ENCODE measurements at regions not wholly inside any gene's neighbourhood (a gene's known extent, or its start where the extent isn't known, plus 50 kb on each side); places are given as distances from the start of the nearest gene placed in this dataset.
"Not testable (repeated sequence)": the region's sequence is repeated elsewhere in the genome, so short reads cannot be mapped to it uniquely, and the experiment has no call there.

- DNase-seq, result not testable (repeated sequence)
Observed at GRCh38 chr3:181925841-181926240, 214.1 kb downstream of the SOX2 start.

- DNase-seq, result no peak
Observed at GRCh38 chr3:181929501-181929900, 217.8 kb downstream of the SOX2 start.

GRCh38 chr3:181930105-181930504, 218.4 kb downstream of the SOX2 start:
- no peak for DNase-seq

- no peak for DNase-seq
Observed at GRCh38 chr3:181932039-181932438, 220.3 kb downstream of the SOX2 start.

DNA sequence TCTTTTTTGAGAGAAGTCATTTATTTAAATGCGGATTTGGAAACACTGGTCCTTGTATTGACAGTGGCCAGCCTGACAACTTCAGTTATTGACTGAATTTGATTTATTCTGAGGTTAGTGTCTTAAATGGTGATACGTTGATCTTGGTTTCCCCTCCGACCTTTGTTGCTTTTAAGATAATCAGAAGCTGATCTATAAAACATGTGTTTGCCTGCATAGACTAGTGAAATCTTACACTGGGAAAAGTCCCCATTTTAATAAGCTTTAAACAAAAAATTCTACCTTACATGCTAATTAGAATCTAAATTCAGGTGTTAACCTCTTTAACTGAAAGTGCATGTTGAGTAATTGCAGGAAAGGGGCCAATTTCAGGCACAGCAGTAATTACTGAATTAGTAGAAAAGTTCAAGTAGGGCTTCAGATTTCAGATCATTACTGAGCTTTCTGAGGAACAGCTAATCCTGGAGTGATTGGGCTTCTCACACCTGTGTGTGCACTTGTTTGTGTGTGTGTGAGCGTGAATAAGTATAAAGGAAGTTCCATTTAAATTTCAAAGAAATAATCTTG, 221.4 kb downstream of the SOX2 start:
- no peak for DNase-seq

DNA sequence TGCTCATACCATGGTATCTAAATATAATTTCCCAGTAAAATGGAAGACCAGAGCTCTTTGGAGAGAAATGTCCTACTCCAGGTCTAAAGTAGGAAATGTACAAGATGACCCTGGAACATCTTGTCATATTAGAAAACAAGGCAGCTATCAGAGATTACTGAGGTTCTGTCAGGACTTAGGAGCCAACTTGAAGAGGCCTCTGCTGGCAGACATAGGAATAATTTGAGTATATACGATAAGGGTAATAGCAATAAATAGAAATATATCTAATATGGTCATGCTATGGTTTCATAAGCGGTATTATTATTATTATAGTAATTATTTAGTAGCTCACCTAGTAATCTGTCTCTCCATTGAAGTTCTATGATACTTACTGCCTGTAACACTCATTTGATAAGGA, 224.2 kb downstream of the SOX2 start:
- DNase-seq, result no peak

DNA sequence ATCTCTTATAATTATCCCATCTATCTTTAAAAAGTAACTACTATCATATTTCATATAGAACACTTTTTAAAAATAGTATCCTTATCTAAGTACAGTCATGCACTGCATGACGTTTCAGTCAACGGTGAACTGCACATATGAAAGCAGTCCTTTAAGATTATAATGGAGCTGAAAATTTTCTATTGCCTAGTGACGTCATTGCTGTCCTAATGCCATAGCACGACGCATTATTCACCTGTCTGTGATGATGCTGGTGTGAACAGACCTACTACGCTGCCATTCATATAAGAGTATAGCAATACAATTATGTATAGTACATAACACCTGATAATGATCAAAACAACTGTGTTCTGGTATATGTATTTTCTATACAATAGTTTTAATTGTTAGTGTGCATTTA, 225.0 kb downstream of the SOX2 start:
- DNase-seq, result no peak

GRCh38 chr3:181938580-181938979, 226.9 kb downstream of the SOX2 start:
- not testable (repeated sequence) for DNase-seq

GRCh38 chr3:181940703-181941102, 229.0 kb downstream of the SOX2 start:
- no peak for DNase-seq

- DNase-seq, result no peak
Observed at GRCh38 chr3:181941250-181941649, 229.5 kb downstream of the SOX2 start.

DNA sequence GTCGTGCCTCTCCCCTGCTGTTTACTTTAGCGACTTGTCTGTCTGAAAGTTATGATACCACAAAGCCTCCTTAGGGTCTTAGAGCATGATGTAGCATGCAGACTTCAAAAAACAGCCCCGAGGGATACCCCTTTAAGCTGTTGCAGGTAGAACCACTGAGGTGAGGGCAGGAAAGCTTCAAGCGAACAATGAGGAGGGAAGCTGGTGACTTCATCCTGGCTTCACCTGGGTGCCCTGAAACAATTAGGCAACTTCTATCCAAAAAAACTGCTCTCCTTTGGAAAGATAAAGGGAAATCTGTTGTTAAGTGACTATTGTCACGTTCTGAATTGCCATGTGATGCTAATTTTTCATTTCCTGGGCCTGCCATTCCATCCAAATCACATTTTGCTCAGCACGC, 231.6 kb downstream of the SOX2 start:
- no peak for DNase-seq

GRCh38 chr3:181947606-181948005, 235.9 kb downstream of the SOX2 start:
- no peak for DNase-seq

DNA sequence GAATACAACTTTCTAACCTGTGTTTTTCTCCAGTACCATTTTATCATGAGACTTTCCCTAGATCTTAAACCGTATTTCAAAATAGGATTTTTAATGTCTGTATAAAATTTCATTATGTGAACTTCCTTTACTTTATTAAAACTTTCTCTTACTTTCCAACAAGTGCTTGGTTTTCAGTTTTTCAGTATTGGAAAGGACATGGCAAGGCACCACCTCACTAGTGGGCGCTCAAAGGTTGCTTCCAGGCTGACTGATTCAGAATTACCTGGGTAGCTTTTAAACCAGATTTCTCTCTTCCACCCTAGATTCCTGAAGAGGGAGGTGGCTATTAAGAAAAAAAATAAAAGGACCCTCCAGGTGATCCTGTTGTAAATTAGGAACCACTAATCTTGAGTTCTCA, 236.6 kb downstream of the SOX2 start:
- DNase-seq, result no peak

DNA sequence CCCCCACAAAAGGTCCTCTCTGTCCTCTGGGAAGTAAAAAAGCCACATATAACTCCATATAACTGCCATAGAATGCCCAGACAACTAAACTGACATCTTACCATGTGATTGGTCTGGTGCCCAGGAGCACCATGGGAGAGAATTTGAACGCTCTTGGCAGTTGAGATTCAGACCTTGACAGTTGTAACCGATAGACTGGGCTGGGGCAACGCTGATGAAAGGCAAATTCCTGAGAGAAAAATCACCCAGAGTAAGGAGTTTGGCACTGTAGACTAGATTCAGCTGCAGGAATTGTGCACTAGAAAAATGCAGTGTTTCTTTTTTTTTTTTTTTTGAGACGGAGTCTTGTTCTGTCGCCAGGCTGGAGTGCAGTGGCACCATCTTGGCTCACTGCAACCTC, 240.5 kb downstream of the SOX2 start:
- no peak for DNase-seq

- no peak for DNase-seq
Observed at GRCh38 chr3:181952929-181953328, 241.2 kb downstream of the SOX2 start.

DNA sequence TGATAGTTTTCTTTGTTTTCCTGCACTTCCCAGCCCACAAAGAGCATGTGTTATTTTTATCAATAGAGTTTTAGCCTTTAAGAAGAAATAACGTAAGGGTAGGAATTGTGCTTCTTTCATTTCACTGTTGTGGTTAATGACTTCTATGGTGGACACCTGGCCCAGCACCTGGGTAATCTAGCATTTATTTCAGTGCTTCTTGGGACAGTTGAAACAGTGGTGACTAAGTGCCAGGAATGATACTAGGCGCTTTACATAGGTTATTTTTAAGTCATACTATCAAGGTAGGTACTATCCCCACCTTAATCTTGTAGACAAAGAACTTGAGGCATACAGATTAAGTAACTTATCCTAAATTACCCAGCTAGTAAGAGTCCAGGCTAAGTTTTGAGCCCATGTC, 243.8 kb downstream of the SOX2 start:
- DNase-seq, result no peak

- DNase-seq, result no peak
Observed at GRCh38 chr3:181956122-181956521, 244.4 kb downstream of the SOX2 start.

DNA sequence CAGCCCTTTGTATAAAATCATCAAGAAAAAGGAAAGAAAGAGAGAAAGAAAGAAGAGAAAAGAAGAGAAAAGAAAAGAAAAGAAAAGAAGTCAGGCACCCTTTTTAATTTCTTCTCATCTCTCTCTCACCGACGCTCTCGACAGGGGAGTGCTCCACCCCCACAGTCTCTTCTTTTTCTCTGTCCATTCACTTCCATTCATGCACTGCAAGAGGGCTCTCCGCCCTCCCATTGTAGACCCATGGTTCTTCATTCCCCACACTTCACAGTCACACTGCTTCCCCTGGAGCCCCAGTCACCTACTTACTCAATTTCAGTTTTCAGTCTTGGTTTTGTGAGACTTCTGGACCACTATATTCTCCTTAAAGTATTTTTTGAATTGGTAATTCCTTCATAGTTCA, 254.7 kb downstream of the SOX2 start:
- no peak for DNase-seq

GRCh38 chr3:181969925-181970324, 258.2 kb downstream of the SOX2 start:
- no peak for DNase-seq

DNA sequence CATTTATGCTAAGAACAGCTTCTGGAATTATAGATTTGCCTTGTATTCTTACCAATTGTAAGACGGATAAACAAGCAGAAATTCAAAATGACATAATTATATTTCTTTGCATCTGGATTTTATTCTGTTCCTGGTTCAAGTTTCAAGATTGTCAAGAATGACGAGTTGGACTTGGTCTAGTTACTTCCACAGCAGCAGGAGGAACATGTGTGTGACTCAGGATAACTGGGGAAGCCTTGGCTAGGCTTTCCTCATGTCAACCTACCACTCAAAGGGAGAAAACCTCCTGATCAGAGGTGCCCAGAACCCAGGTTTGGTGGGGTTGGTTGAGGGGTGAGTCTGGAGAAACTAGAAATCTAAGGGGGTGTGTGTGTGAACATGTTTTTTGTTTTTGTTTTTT, 259.7 kb downstream of the SOX2 start:
- DNase-seq, result no peak

GRCh38 chr3:181974198-181974597, 262.5 kb downstream of the SOX2 start:
- DNase-seq, result no peak

DNA sequence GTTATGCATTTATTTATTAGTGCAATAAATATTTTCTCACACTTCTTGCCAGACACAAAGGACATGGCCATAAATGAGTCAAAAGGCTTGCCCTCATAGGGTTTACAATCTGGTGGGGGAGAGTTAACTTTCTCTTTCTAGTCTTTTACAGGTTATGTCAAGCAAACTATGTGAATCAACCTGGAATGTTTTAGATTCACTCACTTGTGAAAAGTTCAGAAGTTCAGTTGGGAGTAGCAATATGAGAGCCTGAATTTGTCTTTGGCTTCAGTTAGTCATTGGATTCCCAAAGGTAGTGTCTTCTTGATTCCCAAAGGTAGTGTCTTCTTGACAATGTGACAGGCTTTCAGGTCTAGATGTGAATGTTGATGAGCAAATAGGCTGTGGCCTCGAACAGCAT, 264.8 kb downstream of the SOX2 start:
- no peak for DNase-seq

- no peak for DNase-seq
Observed at GRCh38 chr3:181985386-181985785, 273.7 kb downstream of the SOX2 start.

DNA sequence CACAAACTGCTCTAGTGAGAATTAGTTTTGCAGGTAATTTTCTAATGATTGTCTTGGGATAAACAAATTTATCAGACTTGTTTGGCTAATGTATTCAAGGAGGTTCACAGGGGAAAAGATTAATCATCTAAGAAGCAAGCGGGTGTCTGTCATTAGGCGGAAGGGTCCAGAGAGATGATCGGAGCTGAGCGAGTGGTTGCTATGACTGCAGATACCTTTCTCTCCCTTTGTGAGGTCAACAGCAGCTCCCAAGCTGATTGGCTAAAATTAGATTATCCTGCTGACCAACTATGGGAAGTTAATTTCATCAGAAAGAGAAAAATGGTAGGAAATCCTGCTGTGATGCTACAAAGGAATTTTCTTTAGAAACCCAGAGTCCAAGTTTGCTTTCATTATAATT, 276.0 kb downstream of the SOX2 start:
- no peak for DNase-seq

DNA sequence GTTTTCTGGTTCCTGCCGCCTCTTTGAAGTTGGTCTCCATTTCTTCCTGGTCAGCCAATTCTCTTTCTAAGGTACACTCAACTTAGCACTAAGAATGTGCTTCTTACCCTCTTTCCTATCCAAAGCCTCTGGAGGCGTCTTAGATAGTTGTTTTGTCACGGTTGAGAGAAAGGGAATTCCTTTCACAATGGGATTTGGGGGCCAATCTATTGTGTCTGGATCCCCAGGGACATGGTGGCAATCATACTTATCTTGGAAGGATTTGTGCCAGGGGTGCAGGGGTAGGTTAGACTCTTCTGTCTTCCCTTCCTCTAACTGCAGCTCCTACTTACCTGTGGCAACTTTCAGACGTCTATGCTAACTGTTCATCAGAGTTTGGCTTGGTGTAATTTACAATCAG, 287.1 kb downstream of the SOX2 start:
- DNase-seq, result no peak

DNA sequence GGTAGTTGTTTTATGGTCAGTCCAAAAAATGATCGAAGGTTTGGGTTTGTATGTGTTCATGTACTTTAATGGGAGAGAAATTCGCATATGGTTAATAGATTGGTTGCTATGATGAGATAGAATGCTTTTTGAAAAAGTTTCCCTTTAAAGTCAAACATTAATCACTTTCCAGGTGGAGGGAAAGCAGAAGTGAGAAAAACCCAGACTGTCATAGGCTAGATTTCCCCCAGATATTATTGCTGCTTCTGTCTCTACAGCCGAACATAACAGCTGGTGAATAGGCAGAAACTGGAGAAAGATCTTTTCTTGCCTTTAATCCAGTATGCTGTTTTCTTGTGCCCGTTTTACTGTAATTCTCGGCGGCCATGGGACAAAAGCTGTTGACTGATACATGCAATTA, 287.6 kb downstream of the SOX2 start:
- no peak for DNase-seq

Data from NCI-H1694 treated with DMSO at 0.1 percent for 48 hours (cell line).